HL-60/S4 treated with phorbol 12-myristate 13-acetate at 8.2 ng/mL for 4 days and 3 days (cell line): ENCODE measurements at regions not wholly inside any gene's neighbourhood (a gene's known extent, or its start where the extent isn't known, plus 50 kb on each side); places are given as distances from the start of the nearest gene placed in this dataset.
"Not testable (repeated sequence)": the region's sequence is repeated elsewhere in the genome, so short reads cannot be mapped to it uniquely, and the experiment has no call there.

ENCODE experiments used
- in situ Hi-C: fragments of 300-500 bp; cut with MboI; formaldehyde crosslinking; loops from 2 replicates; pipeline ENCODE4 v1.15.0; 2022; ENCODE audit warnings: low sequenced_read_pairs

DNA sequence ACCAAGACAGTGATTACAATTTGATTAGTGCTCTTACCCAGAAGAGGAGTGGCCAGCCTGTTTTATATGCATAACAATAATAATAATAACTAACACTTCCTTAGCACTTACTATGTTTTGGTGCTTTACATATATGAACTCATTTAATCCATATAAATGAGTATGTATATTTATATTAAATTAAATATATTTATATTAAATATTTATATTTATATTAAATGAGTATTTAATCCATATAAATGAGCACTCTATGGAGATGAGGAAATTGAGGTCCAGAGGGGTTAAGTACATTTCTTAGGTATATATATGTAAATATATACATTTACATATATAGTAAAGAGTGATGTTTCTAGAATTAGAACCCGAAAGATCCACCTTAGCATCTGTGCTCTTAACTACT, 673.9 kb upstream of the ACVR2A start:
- in situ Hi-C loops = no loop called here

DNA sequence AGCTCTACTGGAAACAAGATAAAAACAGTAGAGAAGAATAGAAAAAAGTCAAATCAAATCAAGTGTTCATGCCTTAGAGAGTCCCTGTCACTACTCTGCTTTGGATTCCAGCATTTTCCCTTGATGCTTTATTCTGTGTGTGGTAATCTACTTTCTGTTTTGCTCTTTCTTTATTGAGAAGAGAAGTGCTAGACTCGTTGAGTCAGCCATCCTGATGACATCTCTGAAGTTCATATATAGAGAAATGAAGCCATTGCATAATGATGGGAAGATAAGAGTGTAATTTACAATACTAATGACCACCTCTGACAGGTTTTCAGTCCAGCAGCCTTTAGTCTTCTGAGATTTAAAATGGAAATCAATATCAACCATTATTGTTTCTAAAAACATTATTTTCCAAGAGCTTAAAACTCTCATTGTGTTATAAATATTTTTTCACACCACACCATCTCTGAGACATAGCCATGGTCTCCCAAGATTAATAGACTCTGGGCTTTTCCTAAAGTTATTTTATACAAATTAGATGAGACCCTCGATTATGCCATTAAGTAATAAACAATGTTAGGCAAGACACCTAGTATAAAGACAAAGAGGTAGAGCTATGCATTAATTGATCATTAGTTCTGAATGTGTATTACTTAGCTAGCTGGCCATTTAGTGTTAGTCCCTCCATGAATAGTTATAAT, 679.0 kb upstream of the ACVR2A start:
- in situ Hi-C loops = no loop called here

DNA sequence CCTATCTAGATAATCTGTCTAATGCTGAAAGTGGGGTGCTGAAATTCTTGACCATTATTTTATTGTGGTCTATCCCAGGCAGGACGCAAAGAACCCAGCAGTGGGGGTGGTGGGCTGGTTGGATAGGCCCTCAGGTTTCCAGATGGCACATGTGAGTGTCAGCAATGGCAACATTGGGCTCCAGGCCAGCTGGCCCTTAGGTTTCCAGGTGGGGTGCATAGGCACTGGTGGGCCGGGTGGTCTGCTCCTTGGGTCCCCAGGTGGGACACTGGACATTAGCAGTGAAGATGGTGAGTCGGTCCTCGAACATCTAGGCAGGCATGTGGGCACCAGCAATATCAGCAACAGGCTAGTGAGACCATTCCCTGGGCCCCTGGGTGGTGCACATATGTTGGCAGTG, 680.3 kb upstream of the ACVR2A start:
- in situ Hi-C loops = no loop called here

DNA sequence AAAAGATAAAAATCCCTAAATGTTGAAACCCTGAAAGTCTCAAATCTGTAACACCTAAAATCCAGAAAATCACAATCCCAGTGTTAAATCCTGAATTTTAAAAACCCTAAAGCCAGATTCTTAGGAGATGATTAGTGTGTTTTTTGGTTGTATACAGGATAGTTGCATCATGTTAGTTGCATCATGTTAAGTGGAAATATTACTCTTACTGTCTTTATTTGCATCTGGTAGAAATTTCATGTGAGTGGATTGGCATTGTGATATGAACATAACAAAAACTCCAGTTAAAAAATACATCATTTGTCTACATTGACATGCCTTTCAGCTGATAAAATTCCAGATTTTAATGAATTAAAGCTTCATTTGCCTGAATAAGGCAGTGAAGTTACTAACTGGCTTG, 683.1 kb upstream of the ACVR2A start:
- in situ Hi-C loops = no loop called here

DNA sequence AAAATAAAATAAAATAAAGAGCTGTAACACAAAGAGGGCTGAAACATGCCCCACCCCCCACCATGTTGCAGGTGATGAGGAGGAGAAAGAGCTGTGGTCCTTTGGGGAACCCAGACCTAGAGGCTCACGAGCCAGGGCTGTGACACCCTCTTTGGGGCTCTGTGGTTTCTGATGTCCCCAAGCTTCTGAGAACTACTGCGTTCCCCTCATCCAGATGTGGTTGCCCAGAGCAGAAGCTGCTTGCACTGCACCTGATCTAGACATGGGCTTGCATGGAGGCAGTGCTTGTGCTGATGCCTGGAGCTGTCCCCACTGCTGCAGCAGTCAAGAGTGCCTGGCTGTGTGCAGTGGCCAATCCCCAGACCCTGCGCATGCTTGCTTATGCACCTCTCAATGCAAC, 687.9 kb upstream of the ACVR2A start:
- in situ Hi-C loops = no loop called here

DNA sequence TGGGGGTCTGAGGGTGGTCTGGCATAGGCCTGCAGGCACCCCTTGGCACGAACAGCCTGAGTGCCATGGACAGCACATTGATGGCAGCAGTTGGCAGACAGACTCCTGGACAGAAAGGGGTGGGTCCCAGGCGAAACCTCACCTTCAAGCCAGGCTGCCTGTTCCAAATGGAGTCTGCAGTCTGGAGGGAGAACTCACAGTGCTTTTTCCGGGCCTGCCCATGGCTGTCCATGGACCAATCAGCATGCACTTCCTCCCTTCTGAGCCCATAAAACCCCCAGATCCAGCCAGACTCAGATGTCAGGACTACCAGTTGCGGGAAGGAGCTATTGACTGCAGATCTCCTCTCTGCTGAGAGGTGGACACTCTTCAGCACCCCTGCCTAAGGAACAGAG, 694.6 kb upstream of the ACVR2A start:
- in situ Hi-C loops = no loop called here

DNA sequence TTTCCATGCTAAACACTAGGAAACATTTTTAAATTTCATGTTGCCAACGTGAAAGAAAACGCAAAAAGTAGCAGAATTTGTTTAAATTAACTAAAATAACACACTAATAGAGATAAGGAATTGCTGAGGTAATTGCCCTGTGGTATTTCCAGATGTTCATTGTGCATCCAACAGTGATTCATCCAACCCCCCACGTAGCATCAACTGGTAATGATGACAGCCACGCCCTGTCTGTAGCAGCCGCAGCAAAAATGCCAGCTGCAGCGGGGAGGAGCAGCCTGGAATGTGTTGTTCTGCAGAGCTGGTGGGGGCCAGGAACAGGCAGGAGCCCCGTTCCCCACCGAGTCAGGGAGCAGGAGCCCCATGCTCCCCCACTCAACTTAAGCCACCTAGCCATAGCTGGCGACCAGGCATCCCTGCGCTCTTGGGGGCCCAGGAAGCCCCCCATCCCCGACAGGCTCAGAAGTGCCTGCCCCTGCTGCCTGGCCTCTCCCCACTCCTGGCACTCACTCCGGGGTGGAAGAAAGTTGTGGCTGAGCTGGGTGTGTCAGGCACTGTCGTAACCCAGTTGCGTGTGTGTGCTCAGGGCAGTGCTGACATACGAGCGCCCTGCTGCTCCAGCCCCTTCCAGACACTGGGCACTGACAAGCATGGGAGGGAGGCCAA, 695.1 kb upstream of the ACVR2A start:
- in situ Hi-C loops = no loop called here

DNA sequence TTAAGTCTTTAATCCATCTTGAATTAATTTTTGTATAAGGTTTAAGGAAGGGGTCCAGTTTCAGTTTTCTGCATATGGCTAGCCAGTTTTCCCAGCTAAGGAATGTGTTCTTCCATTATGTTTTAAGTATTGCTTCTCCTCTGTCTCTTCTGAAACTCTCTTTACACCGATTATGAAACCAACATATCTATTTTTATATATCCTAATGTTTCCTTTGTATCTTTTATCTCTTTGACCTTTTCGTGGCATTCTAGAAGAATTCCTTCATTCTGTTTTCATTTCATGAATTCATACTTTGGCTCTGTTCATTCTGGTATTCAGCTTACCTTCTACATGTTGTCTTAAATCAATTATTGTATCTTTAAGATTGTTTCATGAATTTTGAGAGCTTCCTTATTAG, 697.0 kb upstream of the ACVR2A start:
- in situ Hi-C loops = no loop called here

DNA sequence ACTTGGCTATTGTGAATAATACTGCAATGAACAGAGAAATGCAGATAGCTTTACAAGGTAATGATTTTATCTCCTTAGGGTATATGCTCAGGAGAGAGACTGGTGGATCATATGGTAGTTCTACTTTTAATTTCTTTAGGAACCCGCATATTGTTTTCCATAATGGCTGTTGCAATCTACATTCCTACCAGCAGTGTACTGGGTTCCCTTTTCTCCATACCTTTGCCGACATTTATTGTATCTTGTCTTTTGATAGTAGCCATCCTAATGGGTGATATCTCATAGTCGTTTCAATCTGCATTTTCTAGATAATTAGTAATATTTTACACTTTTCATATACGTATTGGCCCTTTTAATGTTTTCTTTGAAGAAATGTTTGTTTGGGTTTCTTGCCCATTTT, 702.9 kb upstream of the ACVR2A start:
- in situ Hi-C loops = no loop called here

DNA sequence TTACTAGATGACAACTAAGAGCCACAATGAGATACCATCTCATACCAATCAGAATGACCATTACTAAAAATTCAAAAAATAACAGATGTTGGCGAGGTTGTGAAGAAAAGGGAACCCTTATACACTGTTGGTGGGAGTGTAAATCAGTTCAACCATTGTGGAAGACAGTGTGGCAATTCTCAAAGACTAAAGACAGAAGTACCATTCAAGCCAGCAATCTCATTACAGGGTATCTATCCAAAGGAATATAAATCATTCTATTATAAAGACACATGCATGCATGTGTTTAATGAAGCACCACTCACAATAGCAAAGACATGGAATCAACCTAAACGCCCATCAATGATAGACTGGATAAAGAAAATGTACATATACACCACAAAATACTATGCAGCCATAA, 705.1 kb upstream of the ACVR2A start:
- in situ Hi-C loops = not testable (repeated sequence)

DNA sequence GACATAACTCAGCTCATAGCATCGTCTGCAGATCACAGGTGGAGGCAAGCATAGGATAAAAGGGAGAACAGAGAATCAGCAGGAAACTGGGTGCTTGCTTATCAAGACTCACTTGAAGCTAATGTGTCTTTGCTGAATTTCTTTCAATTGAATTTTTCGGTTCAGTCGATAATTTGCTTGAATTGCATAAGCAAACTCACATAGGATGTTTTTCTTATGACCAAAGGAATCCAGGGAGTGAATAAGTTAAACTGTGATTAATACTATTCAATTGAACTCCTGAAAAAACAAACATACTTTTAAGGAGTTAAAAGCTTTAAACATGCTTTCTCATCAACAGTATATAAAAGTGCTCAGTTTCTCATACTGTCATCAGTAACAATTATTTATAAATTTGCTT, 707.1 kb upstream of the ACVR2A start:
- in situ Hi-C loops = no loop called here

DNA sequence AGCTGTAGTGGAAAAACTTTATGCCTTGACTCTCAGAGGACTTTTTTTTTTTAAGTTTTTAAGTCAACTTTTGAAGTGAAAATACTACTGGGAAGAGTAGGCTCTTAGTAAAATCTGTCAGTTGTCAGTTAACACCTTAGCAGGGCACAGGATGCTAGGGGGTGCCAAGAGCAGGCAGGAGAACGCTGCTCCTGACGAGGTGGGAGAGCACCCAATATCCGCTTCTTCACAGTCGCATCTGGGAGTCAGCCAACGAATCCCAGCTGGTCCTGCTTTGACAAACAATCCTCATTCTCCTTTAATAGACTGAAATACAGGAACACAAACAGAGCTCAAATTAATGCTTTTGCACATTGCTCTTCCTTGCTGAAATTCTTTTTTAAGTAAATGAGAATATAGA, 709.5 kb upstream of the ACVR2A start:
- in situ Hi-C loops = no loop called here

DNA sequence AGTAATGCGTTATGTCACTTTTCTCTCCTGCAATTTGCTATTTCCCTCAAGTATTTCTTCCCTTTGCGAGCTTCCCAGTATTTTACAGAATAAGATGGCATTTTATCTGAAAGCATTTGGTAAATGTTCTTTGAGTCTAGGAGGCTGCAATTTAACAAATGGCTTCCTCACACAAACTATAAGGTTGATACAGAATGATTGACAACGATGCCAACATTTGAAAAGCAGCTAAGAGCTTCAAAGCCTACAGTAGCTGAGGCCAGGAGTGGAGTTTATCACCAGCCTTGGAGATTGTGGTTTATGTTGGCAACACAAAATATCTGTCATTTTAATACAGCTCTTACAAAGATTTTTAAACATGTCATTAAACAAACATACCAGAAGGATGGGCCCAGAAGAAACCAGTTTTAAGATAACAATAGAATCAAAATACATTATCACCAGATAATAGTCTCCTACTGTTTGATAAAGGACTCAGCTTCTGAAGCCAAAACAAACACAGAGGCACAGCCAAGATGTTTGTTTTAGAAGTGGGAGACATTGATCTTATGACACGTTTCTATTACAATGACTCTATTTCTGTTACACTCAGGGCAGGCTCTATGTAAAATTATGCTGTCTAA, 711.4 kb upstream of the ACVR2A start:
- in situ Hi-C loops = no loop called here

DNA sequence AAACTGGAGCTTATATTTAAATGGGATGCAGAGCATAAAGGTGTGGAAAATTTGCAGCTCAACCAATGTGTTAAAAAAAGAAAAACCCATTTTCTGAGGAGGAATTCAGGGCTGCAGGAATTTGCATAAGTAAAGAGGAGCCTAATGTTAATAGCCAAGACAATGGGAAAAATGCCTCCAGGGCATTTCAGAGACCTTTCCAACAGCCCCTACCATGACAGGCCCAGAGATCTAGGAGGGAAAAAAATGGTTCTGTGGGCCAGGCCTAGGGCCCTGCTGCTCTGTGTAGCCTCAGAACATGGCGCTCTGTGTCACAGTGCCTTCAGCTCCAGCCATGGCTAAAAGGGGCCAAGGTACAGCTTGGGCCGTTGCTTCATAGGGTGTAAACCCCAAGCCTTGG, 719.7 kb upstream of the ACVR2A start:
- in situ Hi-C loops = no loop called here

DNA sequence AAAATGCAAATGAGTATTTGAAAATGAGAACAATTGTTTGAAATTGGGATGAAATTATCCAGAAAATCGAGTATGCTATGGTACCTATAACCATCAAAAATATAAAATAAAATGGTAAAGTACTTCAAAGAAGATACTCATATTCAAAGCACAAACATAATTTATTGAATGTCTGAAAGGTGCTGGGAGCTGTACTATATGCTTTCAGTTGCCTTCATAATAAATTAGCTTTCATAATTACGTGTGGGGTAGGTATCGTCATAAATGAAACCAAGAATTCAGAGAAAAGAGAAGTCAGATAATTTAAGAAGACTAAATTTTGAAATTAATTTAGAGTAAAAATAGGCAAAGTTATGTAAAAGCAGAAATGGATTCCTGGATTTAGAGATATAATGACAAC, 721.9 kb upstream of the ACVR2A start:
- in situ Hi-C loops = no loop called here

DNA sequence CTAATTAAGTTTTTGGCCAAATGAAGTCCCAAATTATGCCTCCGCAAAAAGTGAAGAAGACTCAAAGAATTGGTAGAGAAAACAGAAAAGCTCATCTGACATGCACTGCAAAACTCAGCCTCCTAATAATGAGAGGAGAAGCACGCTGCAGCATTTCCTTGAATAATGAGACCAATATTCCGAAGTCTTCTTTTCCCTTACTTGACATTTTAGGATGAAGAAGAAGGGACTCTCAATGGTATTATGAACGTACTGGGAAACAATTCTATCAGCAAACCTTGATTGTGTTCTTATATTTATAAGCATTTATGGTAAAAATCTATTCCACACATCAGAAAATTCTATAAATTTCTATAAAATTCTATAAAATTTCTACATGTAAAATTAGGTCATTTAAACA, 733.9 kb upstream of the ACVR2A start:
- in situ Hi-C loops = no loop called here

DNA sequence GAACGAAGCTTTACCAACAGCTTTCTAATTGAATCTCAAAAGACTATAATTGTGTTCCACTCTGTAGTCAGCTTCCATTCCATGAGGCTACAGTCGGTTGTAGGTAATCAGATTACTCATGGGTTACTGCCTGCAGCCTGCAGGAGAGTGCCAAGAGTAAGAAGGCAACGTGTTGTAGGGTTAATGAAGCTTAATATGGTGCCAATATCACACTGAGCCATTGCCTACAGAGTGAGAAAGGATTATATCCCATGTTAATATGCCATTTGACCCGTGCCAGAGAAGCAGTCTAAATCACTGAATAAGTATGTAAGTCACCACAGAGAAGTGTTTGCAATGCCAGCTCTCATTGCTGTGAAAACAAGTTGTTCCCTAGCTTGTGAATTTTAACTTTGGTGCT, 734.5 kb upstream of the ACVR2A start:
- in situ Hi-C loops = no loop called here

DNA sequence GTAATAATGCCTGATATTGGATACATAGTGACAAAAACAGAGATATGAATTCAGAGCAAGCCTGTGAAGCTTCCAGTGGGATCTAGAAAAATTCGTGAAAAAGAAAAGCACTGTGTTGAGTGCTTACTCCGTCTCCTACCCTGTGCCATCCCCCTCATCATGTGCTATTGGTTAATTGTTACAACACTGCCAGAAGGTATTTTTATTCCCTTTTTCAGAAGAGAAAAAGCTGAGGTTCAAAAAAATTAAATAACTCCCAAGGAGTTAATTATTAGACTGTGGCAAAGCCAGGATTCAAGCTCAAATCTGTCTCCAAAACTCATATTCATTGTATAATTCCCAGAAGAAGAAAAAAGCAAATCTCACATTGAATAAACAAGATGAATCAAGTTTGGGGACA, 735.5 kb upstream of the ACVR2A start:
- in situ Hi-C loops = no loop called here

DNA sequence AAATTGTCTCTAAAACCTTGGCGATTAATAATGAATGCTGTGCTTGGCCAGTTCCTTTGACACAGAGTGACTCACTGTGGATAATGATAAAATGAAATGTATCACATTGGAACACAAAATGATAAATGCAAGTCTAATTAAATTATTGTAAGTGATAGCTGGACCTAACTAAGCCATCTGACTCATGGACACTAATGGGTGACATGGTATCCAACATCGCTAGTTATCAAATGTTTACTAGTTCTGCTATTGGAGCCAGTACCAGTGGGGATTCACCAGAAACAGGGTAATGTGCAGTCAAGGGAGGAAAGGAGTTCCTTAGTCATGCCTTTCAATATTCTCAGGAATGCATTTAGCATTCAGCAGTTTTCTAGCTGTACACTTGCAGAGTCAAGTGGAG, 736.3 kb upstream of the ACVR2A start:
- in situ Hi-C loops = no loop called here

DNA sequence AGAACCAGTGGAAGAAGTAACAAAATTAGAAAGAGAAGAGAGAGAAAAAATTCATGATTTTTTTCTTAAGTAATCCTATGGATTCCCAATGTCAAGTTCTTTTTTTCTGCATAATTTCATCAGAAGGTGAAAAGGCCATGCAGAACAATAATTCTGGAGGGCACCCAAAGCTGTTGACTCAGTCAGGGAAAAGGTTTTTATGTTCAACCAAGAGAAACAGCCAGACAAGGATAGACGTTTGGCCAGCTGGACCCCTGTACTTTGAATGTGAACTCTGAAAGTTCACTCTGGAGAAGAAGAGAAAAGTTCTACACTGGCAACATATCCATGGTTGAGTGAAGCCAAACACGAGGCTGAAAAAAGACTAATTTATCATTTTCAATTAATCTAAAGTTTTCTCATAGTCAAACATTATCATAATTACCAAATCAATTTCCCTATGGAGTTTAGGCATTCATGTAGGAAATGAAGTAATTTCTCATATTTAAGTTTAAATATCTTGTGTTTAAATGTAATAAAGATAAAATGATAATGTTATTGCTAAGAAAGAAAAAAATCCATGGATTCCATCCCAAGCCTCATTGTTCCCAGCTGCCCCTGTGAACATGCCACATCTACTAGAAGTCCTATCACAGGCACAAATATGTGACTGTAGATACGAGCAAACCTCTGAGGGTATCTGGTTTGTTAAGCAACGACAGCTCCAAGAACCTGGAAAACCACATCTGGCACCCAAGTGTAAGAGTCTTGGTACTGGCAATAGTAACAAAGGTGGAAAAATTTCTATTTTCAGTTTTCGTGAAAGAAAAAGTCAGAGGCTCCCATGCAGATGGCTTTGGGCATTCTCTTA, 742.7 kb upstream of the ACVR2A start:
- in situ Hi-C loops = no loop called here

DNA sequence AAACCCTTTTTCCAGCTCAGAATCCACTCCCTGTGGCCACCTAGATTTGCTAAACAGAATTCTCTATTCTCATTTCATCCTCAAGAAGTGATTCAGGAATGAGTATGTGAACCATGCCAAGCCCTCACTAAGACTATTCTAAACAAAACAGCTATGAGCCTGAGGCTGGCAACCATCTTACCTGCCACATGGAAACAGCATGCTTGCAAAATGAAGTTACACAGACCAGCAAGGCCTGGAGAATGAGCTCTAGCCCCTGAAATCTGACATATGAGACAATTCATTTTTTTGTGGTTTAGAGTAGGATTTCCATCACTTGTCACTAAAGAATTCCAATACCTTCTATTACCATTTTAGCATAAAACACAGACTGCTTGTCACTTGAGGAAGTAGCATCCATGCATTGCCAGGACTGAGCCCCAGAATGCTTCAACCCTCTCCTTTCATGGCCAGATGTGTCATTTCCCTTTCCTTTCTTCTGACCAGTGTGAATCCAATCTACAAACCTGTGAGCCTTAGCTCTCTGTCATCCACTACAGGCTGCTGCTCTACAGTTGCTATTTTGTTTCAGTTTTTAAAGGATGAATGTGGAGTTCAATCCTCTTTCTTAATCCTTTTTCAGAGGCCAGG, 744.3 kb upstream of the ACVR2A start:
- in situ Hi-C loops = no loop called here
